Raji (cell line): ENCODE measurements at regions not wholly inside any gene's neighbourhood (a gene's known extent, or its start where the extent isn't known, plus 50 kb on each side); places are given as distances from the start of the nearest gene placed in this dataset.

Experiments used
- POLR2A ChIP-seq: IDR thresholded peaks from 2 replicates; pipeline ENCODE4 v1.6.1; 2011; ENCODE audit warnings: low read depth, low read length, control low read depth; ENCODE audit not compliant: insufficient read depth

- no peak for TF ChIP-seq POLR2A
These were observed 282.6 kb downstream of the SKIDA1 start for GRCh38 chr10:21242915-21243314.

GRCh38 chr10:21238717-21239116 lies 286.8 kb downstream of the SKIDA1 start:
- TF ChIP-seq POLR2A: no peak

GRCh38 chr10:21238044-21238443 lies 287.4 kb downstream of the SKIDA1 start:
- no peak for TF ChIP-seq POLR2A

GRCh38 chr10:21234761-21235160 lies 290.7 kb downstream of the SKIDA1 start:
- TF ChIP-seq POLR2A: no peak

GRCh38 chr10:21230219-21230618 lies 295.3 kb downstream of the SKIDA1 start:
- no peak for TF ChIP-seq POLR2A

- no peak for TF ChIP-seq POLR2A
These were observed 307.6 kb downstream of the SKIDA1 start for GRCh38 chr10:21217748-21218367.

GRCh38 chr10:21217107-21217506 lies 308.4 kb downstream of the SKIDA1 start:
- TF ChIP-seq POLR2A: no peak

- TF ChIP-seq POLR2A: no peak
These were observed 311.2 kb downstream of the SKIDA1 start for GRCh38 chr10:21214329-21214728.

GRCh38 chr10:21213381-21213780 lies 312.1 kb downstream of the SKIDA1 start:
- TF ChIP-seq POLR2A: no peak

GRCh38 chr10:21212912-21213311 lies 312.6 kb downstream of the SKIDA1 start:
- no peak for TF ChIP-seq POLR2A

GRCh38 chr10:21212348-21212747 lies 313.1 kb downstream of the SKIDA1 start:
- no peak for TF ChIP-seq POLR2A

- TF ChIP-seq POLR2A: no peak
These were observed 312.4 kb upstream of the NEBL start for GRCh38 chr10:21209495-21209894.

- TF ChIP-seq POLR2A: no peak
These were observed 311.7 kb upstream of the NEBL start for GRCh38 chr10:21208666-21209316.

- no peak for TF ChIP-seq POLR2A
These were observed 310.9 kb upstream of the NEBL start for GRCh38 chr10:21207852-21208646.

- no peak for TF ChIP-seq POLR2A
These were observed 308.2 kb upstream of the NEBL start for GRCh38 chr10:21205328-21205727.
